Esophagus squamous epithelium (tissue), 5 donors: ENCODE measurements at regions not wholly inside any gene's neighbourhood (a gene's known extent, or its start where the extent isn't known, plus 50 kb on each side); places are given as distances from the start of the nearest gene placed in this dataset.

Source experiments
- DNase-seq: peaks from one replicate; lab custom pipeline; 2025; lab: John Stamatoyannopoulos, UW
- H3K27ac ChIP-seq, 4 donors: fragments of 200-600 bp; sonication (generic); one replicate each; pipeline ENCODE4 v1.5.1; 2016 to 2019; ENCODE audit warnings: mild to moderate bottlenecking in 1 of 4
- H3K27me3 ChIP-seq, 4 donors: fragments of 200-600 bp; sonication (generic); 1 replicate in 3 of 4; 2 replicates in 1 of 4; pipeline versions ENCODE4 v1.5.1 to v1.6.0; 2017 to 2021; ENCODE audit warnings: antibody characterized with exemption in 1 of 4
- H3K36me3 ChIP-seq, 3 donors: fragments of 200-600 bp; sonication (generic); one replicate each; pipeline ENCODE4 v1.5.1; 2016 to 2019
- H3K4me1 ChIP-seq, 3 donors: fragments of 200-600 bp; sonication (generic); one replicate each; pipeline ENCODE4 v1.5.1; 2017 to 2019
- H3K4me3 ChIP-seq, 4 donors: fragments of 200-600 bp; sonication (generic); 1 replicate in 3 of 4; 2 replicates in 1 of 4; pipeline ENCODE4 v1.5.1; 2016 to 2019; ENCODE audit warnings: mild to moderate bottlenecking in 2 of 4, moderate library complexity in 1 of 4
- H3K9me3 ChIP-seq, 3 donors: fragments of 200-600 bp; sonication (generic); one replicate each; pipeline ENCODE4 v1.5.1; 2016 to 2019
- CTCF ChIP-seq, 6 experiments: fragments of 450-650 bp in 4 of 6; fragments of 200-600 bp in 2 of 6; sonication (generic) in 2 of 6; IDR thresholded peaks; one replicate each; pipeline ENCODE4 v1.5.1; 2016 to 2019; ENCODE audit warnings: antibody characterized with exemption in 6 of 6, mild to moderate bottlenecking in 4 of 6, moderate library complexity in 4 of 6
- POLR2A ChIP-seq, 4 donors: fragments of 450-650 bp; IDR thresholded peaks; one replicate each; pipeline ENCODE4 v1.6.1; 2017; ENCODE audit warnings: antibody characterized with exemption in 4 of 4, mild to moderate bottlenecking in 4 of 4, moderate library complexity in 3 of 4
- WGBS, 2 donors: methylation state at CpG; one replicate each; pipeline ENCODE4 v1.1.5; 2018; 5-methylcytosine and 5-hydroxymethylcytosine counted together
- intact Hi-C: fragments of 100-400 bp; cut with DNase I; formaldehyde crosslinking; loops from one replicate; pipeline ENCODE4 v1.15.0; 2022
- donor health status: DM: yes; HTN: yes; CAD: no.

- Histone ChIP-seq H3K4me3 (no peak overlapping the region), H3K27ac (no peak overlapping the region), H3K4me1 (no peaks in the 10 kb centered on the region), H3K36me3 (no peaks in the 10 kb centered on the region), H3K27me3 (no peaks in the 10 kb centered on the region), H3K9me3 (no peaks in the 10 kb centered on the region)
- TF ChIP-seq CTCF (IDR thresholded peaks at IDR 0.05) (no peak), POLR2A (IDR thresholded peaks at IDR 0.05) (no peak)
- DNase-seq, result no peak
- 13 to 23% methylated on average over 1 of the region's 1 CpG for WGBS, 2 donors
- intact Hi-C loops, result no loop called here
Observed at GRCh38 chr1:69126796-69127195, 440.9 kb upstream of the LRRC7 start.

DNA sequence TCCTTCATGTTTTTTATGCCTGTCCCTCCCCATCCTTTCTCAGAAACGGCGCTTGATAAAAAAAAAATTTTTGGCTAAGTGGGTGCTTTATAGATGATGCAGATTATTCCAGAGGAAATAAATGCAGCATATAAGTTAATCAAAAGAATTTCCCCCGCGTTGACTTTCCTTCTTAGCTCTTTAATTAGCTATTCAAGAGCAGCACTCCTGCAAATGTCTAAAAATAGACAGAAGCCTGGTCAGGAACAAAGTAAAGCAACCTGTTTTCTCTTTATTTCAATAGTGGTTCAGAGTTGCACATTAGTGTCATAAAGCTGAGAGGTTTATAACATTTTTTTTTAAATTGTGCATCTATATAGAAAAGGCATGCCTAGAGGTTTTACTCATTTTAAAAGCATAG, 439.5 kb upstream of the LRRC7 start:
- Histone ChIP-seq H3K4me1 (no peaks in the 10 kb centered on the region), H3K36me3 (no peaks in the 10 kb centered on the region), H3K9me3 (no peaks in the 10 kb centered on the region), H3K27ac (no peak overlapping the region), H3K4me3 (no peak overlapping the region), H3K27me3 (no peaks in the 10 kb centered on the region)
- 43 to 65% methylated on average over 4 of the region's 4 CpGs for WGBS, 2 donors
- no peak for TF ChIP-seq POLR2A (IDR thresholded peaks at IDR 0.05)
- DNase-seq, result no peak
- intact Hi-C loops, result no loop called here

GRCh38 chr1:69129538-69129937, 438.2 kb upstream of the LRRC7 start:
- Histone ChIP-seq H3K4me3 (no peak overlapping the region), H3K27ac (no peak overlapping the region), H3K9me3 (no peaks in the 10 kb centered on the region), H3K4me1 (no peaks in the 10 kb centered on the region), H3K36me3 (no peaks in the 10 kb centered on the region), H3K27me3 (no peaks in the 10 kb centered on the region)
- WGBS, 2 donors, result 75 to 83% methylated on average over 4 of the region's 4 CpGs
- intact Hi-C loops, result no loop called here
- no peak for DNase-seq
- TF ChIP-seq CTCF (IDR thresholded peaks at IDR 0.05) (no peak), POLR2A (IDR thresholded peaks at IDR 0.05) (no peak)

GRCh38 chr1:69138172-69138571, 429.6 kb upstream of the LRRC7 start:
- DNase-seq, result no peak
- Histone ChIP-seq H3K4me3 (no peak overlapping the region), H3K4me1 (no peaks in the 10 kb centered on the region), H3K27ac (no peak overlapping the region), H3K36me3 (no peaks in the 10 kb centered on the region), H3K27me3 (no peaks in the 10 kb centered on the region), H3K9me3 (peaks cover 0 to 9% (median 6%) of the 10 kb centered on the region in 3 donors)
- TF ChIP-seq POLR2A (IDR thresholded peaks at IDR 0.05) (no peak), CTCF (IDR thresholded peaks at IDR 0.05) (no peak)
- 75 to 90% methylated on average over 1 of the region's 1 CpG for WGBS, 2 donors
- intact Hi-C loops, result no loop called here

GRCh38 chr1:69139007-69139406, 428.7 kb upstream of the LRRC7 start:
- no peak overlapping the region for H3K4me3 ChIP-seq
- H3K9me3 ChIP-seq, result peaks cover 0 to 9% (median 6%) of the 10 kb centered on the region in 3 donors
- TF ChIP-seq POLR2A (IDR thresholded peaks at IDR 0.05), result no peak
- no peak for TF ChIP-seq CTCF (IDR thresholded peaks at IDR 0.05)
- H3K27ac ChIP-seq, result no peak overlapping the region
- 67 to 80% methylated on average over 3 to 4 of the region's 4 CpGs for whole genome bisulfite sequencing, 2 donors
- no peaks in the 10 kb centered on the region for H3K36me3 ChIP-seq
- no peaks in the 10 kb centered on the region for H3K4me1 ChIP-seq
- H3K27me3 ChIP-seq, result no peaks in the 10 kb centered on the region
- intact Hi-C loops, result no loop called here
- no peak for DNase-seq

DNA sequence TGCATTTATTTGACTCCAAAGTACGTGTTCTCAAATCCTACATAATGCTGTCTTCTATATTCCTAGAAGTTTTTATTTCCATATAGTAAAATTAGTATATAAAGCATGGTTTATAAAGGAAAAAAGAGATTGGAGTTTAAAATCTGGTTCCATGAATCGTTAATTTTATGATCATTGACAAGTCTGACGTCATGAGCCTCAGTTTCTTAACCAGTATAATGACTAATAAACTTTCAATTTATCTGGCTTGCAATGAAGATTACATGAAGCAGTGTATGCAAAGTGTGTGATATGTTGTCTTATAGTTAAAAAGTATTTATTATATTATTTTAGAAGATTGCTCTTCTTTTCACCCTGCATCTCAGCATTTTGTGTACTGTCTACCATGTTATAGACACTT, 421.4 kb upstream of the LRRC7 start:
- intact Hi-C loops, result no loop called here
- no peak overlapping the region for H3K27ac ChIP-seq
- no peaks in the 10 kb centered on the region for H3K9me3 ChIP-seq
- H3K4me3 ChIP-seq, result no peak overlapping the region
- no peaks in the 10 kb centered on the region for H3K27me3 ChIP-seq
- no peaks in the 10 kb centered on the region for H3K36me3 ChIP-seq
- no peak for TF ChIP-seq CTCF (IDR thresholded peaks at IDR 0.05)
- no peak for TF ChIP-seq POLR2A (IDR thresholded peaks at IDR 0.05)
- H3K4me1 ChIP-seq, result no peaks in the 10 kb centered on the region
- no peak for DNase-seq
- 79 to 83% methylated on average over 3 of the region's 3 CpGs for WGBS, 2 donors
